ENCODE measurements at regions not wholly inside any gene's neighbourhood (a gene's known extent, or its start where the extent isn't known, plus 50 kb on each side); places are given as distances from the start of the nearest gene placed in this dataset.
A peak's percentile ranks its signal among the peaks of the same experiment; 100 is the strongest.

DNA sequence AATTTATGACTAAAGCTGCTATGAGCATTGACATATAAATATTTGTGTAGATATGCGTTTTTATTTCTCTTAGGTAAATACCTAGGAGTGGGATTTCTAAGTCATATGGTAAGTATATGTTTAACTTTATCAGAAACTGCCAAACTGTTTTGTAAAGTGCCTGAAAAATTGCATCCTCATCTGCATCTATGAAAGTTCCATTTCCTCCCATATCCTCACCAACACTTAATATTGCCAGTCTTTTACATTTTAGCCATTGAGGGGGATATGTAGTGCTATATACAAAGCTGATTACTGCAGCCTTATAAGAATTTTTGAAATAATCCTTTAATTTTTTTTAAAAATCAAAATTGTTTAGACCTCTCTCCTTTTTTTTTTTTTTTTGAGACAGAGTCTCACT is 123.1 kb upstream of the SPRY4 start:
- TF ChIP-seq CTCF (conservative IDR thresholded peaks at IDR 0.05; ENCODE audit: low read depth, low read length) = no peak
- DNase-seq (ENCODE audit: low read depth) = no peak
- H3K4me3 ChIP-seq (ENCODE audit: low read depth, low read length) = no peak overlapping the region

DNA sequence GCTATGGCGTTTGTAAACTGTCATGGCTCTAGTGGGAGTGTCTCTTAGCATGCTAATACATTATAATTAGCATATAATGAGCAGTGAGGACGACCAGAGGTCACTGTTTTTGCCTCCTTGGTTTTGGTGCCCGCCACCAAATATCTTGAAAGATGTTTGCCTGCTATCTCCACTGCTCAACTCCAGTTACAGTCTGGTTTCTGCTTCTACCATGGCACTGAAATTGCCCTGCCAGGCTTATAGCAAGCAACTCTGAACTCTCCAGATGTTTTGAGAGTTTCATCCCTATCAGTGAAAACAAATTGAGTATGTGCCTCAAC is 122.1 kb upstream of the SPRY4 start:
- DNase-seq (ENCODE audit: low read depth) = no peak
- TF ChIP-seq CTCF (conservative IDR thresholded peaks at IDR 0.05; ENCODE audit: low read depth, low read length) = no peak
- no peak overlapping the region for H3K4me3 ChIP-seq (ENCODE audit: low read depth, low read length)

GRCh38 chr5:142446131-142446959 is 121.5 kb upstream of the SPRY4 start:
- no peak overlapping the region for H3K4me3 ChIP-seq (ENCODE audit: low read depth, low read length)
- DNase-seq (ENCODE audit: low read depth) = peak; percentile 87
- no peak for TF ChIP-seq CTCF (conservative IDR thresholded peaks at IDR 0.05; ENCODE audit: low read depth, low read length)

DNA sequence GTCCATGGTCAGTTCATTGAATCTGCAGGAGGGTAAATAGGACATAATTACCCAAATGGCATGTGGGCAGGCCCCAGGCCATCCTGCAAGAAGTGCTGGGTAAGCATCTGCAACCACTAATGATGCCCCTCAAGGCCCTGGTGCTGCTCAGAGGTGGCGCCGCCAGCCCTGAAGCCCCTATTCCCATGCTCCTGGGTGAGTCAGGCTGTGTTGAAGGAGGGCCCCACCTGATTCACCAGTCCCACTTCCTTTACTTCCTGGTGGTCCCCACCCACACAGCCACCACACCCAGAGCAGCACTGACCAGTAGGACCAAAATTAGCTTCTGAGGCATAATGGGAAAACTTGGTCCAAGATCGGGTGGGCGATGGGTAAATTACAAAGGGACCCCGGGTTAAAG is 120.4 kb upstream of the SPRY4 start:
- H3K4me3 ChIP-seq (ENCODE audit: low read depth, low read length) = no peak overlapping the region
- no peak for TF ChIP-seq CTCF (conservative IDR thresholded peaks at IDR 0.05; ENCODE audit: low read depth, low read length)
- no peak for DNase-seq (ENCODE audit: low read depth)

DNA sequence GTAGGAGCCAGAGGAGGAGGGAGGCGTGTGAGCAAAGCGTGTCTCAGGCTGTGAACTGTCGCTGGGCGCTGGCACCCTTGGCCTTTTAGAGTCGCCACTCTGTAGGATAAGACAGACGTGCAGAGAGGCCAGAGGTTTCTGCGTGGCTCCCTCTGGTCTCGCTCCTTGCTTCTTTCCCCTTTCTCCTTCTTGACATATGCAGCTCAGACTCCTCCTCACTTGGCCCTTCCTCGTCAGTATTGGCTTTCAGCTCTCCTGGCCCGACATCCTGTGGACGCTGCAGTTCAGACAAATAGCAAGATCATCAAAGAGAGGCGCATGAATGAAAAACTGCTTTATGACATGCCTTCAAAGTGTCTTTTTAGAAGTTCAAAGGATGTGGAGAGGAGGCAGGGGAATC is 116.8 kb upstream of the SPRY4 start:
- H3K4me3 ChIP-seq (ENCODE audit: low read depth, low read length) = no peak overlapping the region
- peak; percentile 66 for DNase-seq (ENCODE audit: low read depth)

DNA sequence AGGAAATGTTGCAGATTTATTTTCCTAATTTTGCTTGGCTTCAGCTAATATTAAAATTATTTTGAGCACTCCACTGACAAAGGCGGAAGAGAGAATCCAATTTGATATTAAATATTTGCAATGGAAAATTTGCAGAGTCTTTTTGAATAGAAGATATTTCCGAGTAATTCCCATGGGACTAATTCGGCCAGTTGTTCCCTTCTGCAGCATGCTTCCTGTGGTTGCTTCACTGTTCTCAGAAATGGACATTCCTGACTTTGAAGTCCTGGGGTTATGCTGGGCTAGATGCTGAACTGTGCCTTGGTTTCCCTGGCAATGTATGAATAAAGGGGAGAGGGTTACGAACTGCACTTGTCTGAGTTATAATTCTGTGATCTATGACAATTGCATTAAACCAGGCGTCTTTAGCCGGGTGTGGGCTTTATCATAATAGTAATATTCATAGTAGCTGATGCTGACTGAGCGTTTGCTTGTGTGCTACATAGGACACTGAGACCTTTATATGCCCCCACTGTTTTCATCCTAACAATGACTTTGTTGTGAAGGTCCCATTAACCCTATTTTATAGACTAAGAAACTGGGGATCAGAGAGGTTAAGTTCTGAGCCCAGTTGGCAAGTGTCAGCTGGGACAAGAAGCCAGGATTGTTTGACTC is 114.5 kb upstream of the SPRY4 start:
- DNase-seq (ENCODE audit: low read depth) = peak; percentile 79
- H3K4me3 ChIP-seq (ENCODE audit: low read depth, low read length) = no peak overlapping the region
- no peak for TF ChIP-seq CTCF (conservative IDR thresholded peaks at IDR 0.05; ENCODE audit: low read depth, low read length)

More for the DNA sequence above, 116.8 kb upstream of the SPRY4 start:
- peak; percentile 38 for TF ChIP-seq CTCF (conservative IDR thresholded peaks at IDR 0.05; ENCODE audit: low read depth, low read length)

DNA sequence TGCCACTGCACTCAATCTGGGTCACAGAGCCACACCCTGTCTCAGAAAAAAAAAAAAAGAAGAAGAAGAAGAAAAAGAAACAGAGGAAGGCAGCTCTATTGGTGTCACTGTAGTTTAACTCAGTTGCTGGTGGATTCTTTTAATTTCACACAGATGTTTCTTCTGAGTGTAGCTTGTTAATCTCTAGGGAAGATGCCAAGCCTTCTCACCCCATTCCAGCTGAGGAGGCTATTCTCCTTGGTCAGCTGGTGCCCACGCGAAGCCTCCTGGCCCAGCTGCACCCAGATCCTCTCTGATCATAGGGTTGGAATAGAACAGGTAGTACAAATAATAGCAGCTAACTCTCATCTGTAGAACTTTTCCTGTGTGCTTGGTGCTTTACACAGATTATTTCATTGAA is 113.8 kb upstream of the SPRY4 start:
- no peak for TF ChIP-seq CTCF (conservative IDR thresholded peaks at IDR 0.05; ENCODE audit: low read depth, low read length)
- no peak for DNase-seq (ENCODE audit: low read depth)
- no peak overlapping the region for H3K4me3 ChIP-seq (ENCODE audit: low read depth, low read length)
